CD14-positive monocyte (primary cell): ENCODE measurements at regions not wholly inside any gene's neighbourhood (a gene's known extent, or its start where the extent isn't known, plus 50 kb on each side); places are given as distances from the start of the nearest gene placed in this dataset.

Experiments
- DNase-seq, 3 donors: peaks; one replicate each; pipeline ENCODE4 v3.0.0-alpha.2; 2011 to 2022
- H2AFZ ChIP-seq: 2 replicates; pipeline ENCODE4 v1.6.0; 2012; ENCODE audit warnings: mild to moderate bottlenecking, low read depth, low read length, inconsistent platforms; ENCODE audit not compliant: insufficient read depth, poor library complexity, severe bottlenecking
- H3K27ac ChIP-seq, 2 donors: 1 replicate in 1 of 2; 2 replicates in 1 of 2; pipeline ENCODE4 v1.5.1; 2012 to 2013; ENCODE audit warnings: low read length in 2 of 2, control low read depth in 1 of 2, inconsistent platforms in 1 of 2, low read depth in 1 of 2, mild to moderate bottlenecking in 1 of 2
- H3K27me3 ChIP-seq, 2 donors: one replicate each; pipeline versions ENCODE4 v1.6.0 to v1.6.1; 2011 to 2013; ENCODE audit warnings: low read length in 2 of 2; ENCODE audit not compliant: control insufficient read depth in 2 of 2, insufficient read depth in 2 of 2
- H3K36me3 ChIP-seq, 2 donors: replicated peaks in 1 of 2; 1 replicate in 1 of 2; 2 replicates in 1 of 2; pipeline versions ENCODE4 v1.5.1 to v1.6.1; 2012 to 2013; ENCODE audit warnings: low read length in 2 of 2, control low read depth in 1 of 2, inconsistent platforms in 1 of 2, mild to moderate bottlenecking in 1 of 2; ENCODE audit not compliant: insufficient read depth in 2 of 2, control insufficient read depth in 1 of 2
- H3K4me1 ChIP-seq, 2 donors: 1 replicate in 1 of 2; 2 replicates in 1 of 2; pipeline versions ENCODE4 v1.5.1 to v1.6.1; 2012 to 2013; ENCODE audit warnings: low read length in 2 of 2, control low read depth in 1 of 2, inconsistent platforms in 1 of 2, mild to moderate bottlenecking in 1 of 2, moderate library complexity in 1 of 2; ENCODE audit not compliant: insufficient read depth in 2 of 2, control insufficient read depth in 1 of 2
- H3K4me2 ChIP-seq: replicated peaks from 2 replicates; pipeline ENCODE3; 2012; ENCODE audit warnings: low read length, moderate library complexity, mild to moderate bottlenecking; ENCODE audit not compliant: poor library complexity, severe bottlenecking; ENCODE audit errors: extremely low read depth
- H3K4me3 ChIP-seq, 3 experiments: fragments of 200-600 bp in 1 of 3; sonication (generic) in 1 of 3; replicated peaks in 1 of 3; 1 replicate in 2 of 3; 2 replicates in 1 of 3; pipeline ENCODE4 v1.5.1; 2011 to 2013; ENCODE audit warnings: low read length in 3 of 3, mild to moderate bottlenecking in 3 of 3, control low read depth in 2 of 3, low read depth in 2 of 3, inconsistent platforms in 1 of 3, moderate library complexity in 1 of 3
- H3K79me2 ChIP-seq: 2 replicates; pipeline ENCODE4 v1.6.0; 2012; ENCODE audit warnings: mild to moderate bottlenecking, control low read depth, inconsistent platforms, low read length, moderate library complexity; ENCODE audit not compliant: insufficient read depth
- H3K9ac ChIP-seq: 2 replicates; pipeline ENCODE4 v1.6.0; 2017; ENCODE audit warnings: low read length, mild to moderate bottlenecking; ENCODE audit not compliant: insufficient read depth, poor library complexity, severe bottlenecking
- H3K9me3 ChIP-seq, 2 donors: replicated peaks in 1 of 2; 1 replicate in 1 of 2; 2 replicates in 1 of 2; pipeline versions ENCODE4 v1.5.1 to v1.6.1; 2012 to 2013; ENCODE audit warnings: low read length in 2 of 2, control low read depth in 1 of 2; ENCODE audit not compliant: control insufficient read depth in 1 of 2, insufficient read depth in 1 of 2
- H4K20me1 ChIP-seq: 2 replicates; pipeline ENCODE4 v1.6.0; 2012; ENCODE audit warnings: mild to moderate bottlenecking, low read length, control low read depth, moderate library complexity; ENCODE audit not compliant: insufficient read depth
- H3K27ac Mint-ChIP-seq, 7 donors: one replicate each; pipeline ENCODE4 v1.8.0; 2020; ENCODE audit warnings: mild to moderate bottlenecking in 7 of 7, mixed read lengths in 7 of 7, moderate library complexity in 6 of 7, inconsistent platforms in 2 of 7
- H3K27me3 Mint-ChIP-seq, 3 donors: one replicate each; pipeline ENCODE4 v1.8.0; 2021 to 2022; ENCODE audit warnings: low read depth in 3 of 3, mild to moderate bottlenecking in 3 of 3, mixed read lengths in 3 of 3, moderate library complexity in 3 of 3, inconsistent platforms in 1 of 3
- H3K36me3 Mint-ChIP-seq, 2 donors: one replicate each; pipeline ENCODE4 v1.8.0; 2020; ENCODE audit warnings: mixed read lengths in 2 of 2, inconsistent platforms in 1 of 2, mild to moderate bottlenecking in 1 of 2
- H3K4me1 Mint-ChIP-seq: one replicate; pipeline ENCODE4 v1.8.0; 2020; ENCODE audit warnings: mild to moderate bottlenecking, mixed read lengths
- H3K4me3 Mint-ChIP-seq, 2 donors: one replicate each; pipeline ENCODE4 v1.8.0; 2020; ENCODE audit warnings: mild to moderate bottlenecking in 2 of 2, mixed read lengths in 2 of 2, moderate library complexity in 1 of 2
- H3K9me3 Mint-ChIP-seq, 7 donors: one replicate each; pipeline ENCODE4 v1.8.0; 2020 to 2022; ENCODE audit warnings: mixed read lengths in 7 of 7, mild to moderate bottlenecking in 6 of 7, moderate library complexity in 6 of 7, inconsistent platforms in 2 of 7
- CTCF ChIP-seq: fragments of 200-600 bp; IDR thresholded peaks from one replicate; pipeline ENCODE4 v1.8.0; 2022; ENCODE audit warnings: antibody characterized with exemption, mild to moderate bottlenecking
- WGBS: methylation state at CpG from one replicate; pipeline ENCODE4 v1.1.5; 2013; ENCODE audit warnings: missing lambda C conversion rate; ENCODE audit not compliant: insufficient coverage; 5-methylcytosine and 5-hydroxymethylcytosine counted together
- intact Hi-C, 2 donors: fragments of 100-400 bp; cut with micrococcal nuclease; formaldehyde crosslinking; loops; one replicate each; pipeline versions ENCODE4 v1.15.0 to v1.15.1; 2023

- Histone ChIP-seq H3K4me2 (no peak overlapping the region), H3K9ac (no peak overlapping the region), H2AFZ (no peak overlapping the region), H3K27ac (no peak overlapping the region), H4K20me1 (no peaks in the 10 kb centered on the region), H3K4me3 (no peak overlapping the region), H3K79me2 (no peaks in the 10 kb centered on the region), H3K4me1 (no peaks in the 10 kb centered on the region), H3K9me3 (no peaks in the 10 kb centered on the region), H3K36me3 (no peaks in the 10 kb centered on the region), H3K27me3 (no peaks in the 10 kb centered on the region)
- DNase-seq = no peak
- H3K4me3 Mint-ChIP-seq = no peak overlapping the region
- peaks cover 0 to 6% (median 3%) of the 10 kb centered on the region in 7 donors for H3K9me3 Mint-ChIP-seq
- no peaks in the 10 kb centered on the region for H3K36me3 Mint-ChIP-seq
- WGBS = 63% methylated on average over 2 of the region's 4 CpGs
- H3K4me1 Mint-ChIP-seq = no peaks in the 10 kb centered on the region
- H3K27me3 Mint-ChIP-seq = no peaks in the 10 kb centered on the region
- intact Hi-C loops = loop anchor here in 1 of 2 donors (10.0 kb wide), 1 partner anchor 1655 kb away; no protein-coding TSS in a partner anchor
- TF ChIP-seq CTCF = no peak
- no peak overlapping the region for H3K27ac Mint-ChIP-seq
Measured at GRCh38 chr2:6449343-6449742, 416.4 kb downstream of the CMPK2 start.

- H3K9me3 ChIP-seq = peaks cover 3 to 9% of the 10 kb centered on the region in 2 donors
- no peaks in the 10 kb centered on the region for H4K20me1 ChIP-seq
- H3K79me2 ChIP-seq = no peaks in the 10 kb centered on the region
- 100% methylated on average over 2 of the region's 4 CpGs for WGBS
- H3K4me1 ChIP-seq = no peaks in the 10 kb centered on the region
- H2AFZ ChIP-seq = no peak overlapping the region
- H3K27me3 Mint-ChIP-seq = no peaks in the 10 kb centered on the region
- no peaks in the 10 kb centered on the region for H3K36me3 ChIP-seq
- no peak overlapping the region for H3K4me3 Mint-ChIP-seq
- DNase-seq = no peak
- no peak overlapping the region for H3K27ac ChIP-seq
- H3K36me3 Mint-ChIP-seq = no peaks in the 10 kb centered on the region
- no peak overlapping the region for H3K4me3 ChIP-seq
- H3K9ac ChIP-seq = no peak overlapping the region
- no peaks in the 10 kb centered on the region for H3K4me1 Mint-ChIP-seq
- H3K4me2 ChIP-seq = no peak overlapping the region
- intact Hi-C loops = no loop called here
- H3K27ac Mint-ChIP-seq = no peak overlapping the region
- TF ChIP-seq CTCF = no peak
- H3K9me3 Mint-ChIP-seq = peaks cover 0 to 11% (median 6%) of the 10 kb centered on the region in 7 donors
- H3K27me3 ChIP-seq = no peaks in the 10 kb centered on the region
Measured at GRCh38 chr2:6452702-6453481, 412.8 kb downstream of the CMPK2 start.
